Putamen (tissue), 1 donor: ENCODE measurements at regions not wholly inside any gene's neighbourhood (a gene's known extent, or its start where the extent isn't known, plus 50 kb on each side); places are given as distances from the start of the nearest gene placed in this dataset.
A peak's percentile ranks its signal among the peaks of the same experiment; 100 is the strongest.
"Not testable (repeated sequence)": the region's sequence is repeated elsewhere in the genome, so short reads cannot be mapped to it uniquely, and the experiment has no call there.

ENCODE experiments used
- DNase-seq: peaks from one replicate; pipeline ENCODE4 v3.0.0-alpha.2; 2016; ENCODE audit warnings: low spot score

DNA sequence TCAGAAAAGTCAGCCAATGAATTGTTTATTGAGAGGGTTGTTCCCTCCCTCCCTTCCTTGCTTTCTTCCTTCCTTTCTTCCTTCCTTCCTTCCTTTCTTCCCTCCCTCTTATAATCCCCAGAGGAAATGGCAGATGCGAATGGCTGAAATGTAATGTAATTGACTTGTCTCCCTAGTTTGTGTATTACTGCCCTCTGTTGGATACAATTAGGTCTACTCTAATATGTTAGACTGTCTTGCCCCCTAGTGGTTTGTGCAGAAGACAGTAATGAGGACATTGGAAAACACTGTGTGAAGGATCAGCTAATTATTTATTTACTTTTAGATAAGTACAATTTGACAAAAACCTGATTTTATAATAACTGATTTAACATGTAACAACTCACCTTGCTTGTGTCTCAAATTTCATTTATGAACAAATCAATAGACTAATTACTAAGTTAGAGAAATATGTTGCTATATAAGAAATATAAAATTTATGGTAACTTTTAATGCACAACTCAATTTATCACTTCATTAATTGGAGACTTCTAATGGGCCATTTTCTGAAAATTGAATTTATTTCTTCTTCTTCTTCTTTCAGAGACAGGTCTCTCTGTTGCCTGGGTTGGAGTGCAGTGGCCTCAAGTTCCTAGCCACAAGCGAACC lies 229.8 kb upstream of the LRIG3 start:
- peak; percentile 65 for DNase-seq

DNA sequence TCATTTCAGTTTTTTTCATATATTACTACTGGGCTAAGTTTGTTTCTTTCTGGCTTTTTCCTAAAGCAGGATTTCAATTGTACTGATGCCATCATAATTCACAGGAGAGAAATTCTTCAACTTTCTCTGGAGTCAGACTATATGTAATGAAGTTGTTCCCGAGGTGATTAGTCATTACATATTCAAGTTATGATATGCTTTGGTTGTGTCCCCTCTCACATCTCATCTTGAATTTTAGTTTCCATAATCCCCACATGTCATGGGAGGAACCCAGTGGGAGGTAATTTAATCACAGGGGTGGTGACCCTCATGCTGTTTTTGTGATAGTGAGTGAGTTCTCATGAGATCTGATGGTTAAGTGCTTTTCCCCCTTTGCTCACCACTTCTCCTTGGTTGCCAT lies 227.5 kb upstream of the LRIG3 start:
- DNase-seq = no peak

DNA sequence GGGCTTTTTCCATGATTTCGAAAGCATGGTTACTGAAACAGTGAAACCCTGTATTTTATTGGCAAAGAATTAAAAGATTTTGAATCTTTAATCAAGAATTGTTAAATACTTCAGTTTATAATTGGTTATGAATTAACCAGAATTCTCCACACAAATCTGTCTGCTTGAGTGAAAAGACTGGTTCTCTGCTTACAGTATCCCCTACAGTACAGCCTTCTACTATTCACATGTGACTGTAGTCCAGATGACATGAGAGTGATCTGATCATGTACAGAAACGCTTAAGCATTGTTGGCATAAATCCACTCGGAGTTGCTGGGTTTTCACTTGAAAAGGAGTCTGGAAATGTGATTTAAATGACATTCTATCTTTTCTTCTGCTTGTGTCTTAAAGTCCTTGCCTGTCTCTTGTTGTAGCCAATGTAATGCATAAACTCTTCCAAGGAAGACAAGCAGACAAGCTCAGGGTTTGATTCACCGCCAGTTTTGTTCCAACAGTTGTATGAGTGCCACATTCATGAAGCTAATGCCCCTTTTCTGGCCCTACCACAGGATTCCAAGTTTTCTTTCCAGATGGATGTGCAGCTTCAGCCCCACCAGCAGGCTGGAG lies 222.0 kb upstream of the LRIG3 start:
- no peak for DNase-seq

DNA sequence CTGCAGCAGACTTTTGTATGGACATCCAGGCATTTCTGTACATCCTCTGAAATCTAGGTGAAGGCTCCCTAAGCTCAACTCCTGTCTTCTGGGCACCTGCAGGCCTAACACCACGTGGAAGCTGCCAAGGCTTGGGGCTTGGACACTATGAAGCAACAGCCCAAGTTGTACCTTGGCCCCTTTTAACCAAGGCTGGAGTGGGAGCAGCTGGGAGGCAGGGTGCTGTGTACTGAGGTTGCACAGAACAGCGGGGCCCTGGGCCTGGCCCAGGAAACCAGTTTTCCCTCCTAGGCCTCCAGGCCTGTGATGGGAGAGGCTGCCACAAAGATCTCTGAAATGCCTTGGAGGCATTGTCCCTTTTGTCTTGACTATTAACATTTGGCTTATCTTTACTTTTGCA lies 214.4 kb upstream of the LRIG3 start:
- DNase-seq = no peak

DNA sequence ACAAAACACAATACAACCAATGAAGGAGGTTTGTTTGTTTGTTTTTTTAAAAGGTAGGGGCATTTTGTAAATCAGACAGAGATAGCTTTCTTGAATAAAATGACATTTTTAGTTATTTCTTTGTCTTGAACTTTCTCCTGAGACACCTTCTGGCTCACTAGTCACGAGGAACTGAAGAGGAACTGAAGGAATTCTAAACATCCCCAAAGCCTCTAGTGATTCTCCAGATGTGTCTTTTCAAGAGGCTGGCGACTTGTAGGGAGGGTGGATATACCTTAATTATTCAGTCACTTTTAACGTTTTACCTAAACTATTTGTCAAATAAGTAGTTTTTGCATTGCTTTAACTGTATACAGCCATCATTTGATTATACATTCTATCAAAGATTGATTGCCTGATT lies 211.2 kb upstream of the LRIG3 start:
- no peak for DNase-seq

DNA sequence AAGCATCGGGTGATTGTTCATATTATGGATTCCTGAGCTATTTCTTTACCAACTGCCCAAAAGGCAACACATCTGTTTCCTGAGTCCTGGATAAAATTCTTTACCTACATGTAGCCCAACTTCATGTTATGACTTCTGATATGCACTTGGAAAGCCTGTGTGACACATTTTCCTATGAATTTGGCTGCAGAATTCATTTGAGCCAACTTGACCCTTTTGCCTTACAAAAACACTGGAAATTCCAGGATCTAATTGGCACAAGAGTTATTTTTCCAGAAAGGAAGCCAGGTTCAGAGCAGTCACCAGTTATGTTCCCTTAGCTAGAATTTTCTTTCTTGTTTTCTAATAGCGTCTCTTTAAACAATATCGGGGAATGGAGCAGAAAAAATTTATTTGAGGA lies 202.5 kb upstream of the LRIG3 start:
- no peak for DNase-seq

DNA sequence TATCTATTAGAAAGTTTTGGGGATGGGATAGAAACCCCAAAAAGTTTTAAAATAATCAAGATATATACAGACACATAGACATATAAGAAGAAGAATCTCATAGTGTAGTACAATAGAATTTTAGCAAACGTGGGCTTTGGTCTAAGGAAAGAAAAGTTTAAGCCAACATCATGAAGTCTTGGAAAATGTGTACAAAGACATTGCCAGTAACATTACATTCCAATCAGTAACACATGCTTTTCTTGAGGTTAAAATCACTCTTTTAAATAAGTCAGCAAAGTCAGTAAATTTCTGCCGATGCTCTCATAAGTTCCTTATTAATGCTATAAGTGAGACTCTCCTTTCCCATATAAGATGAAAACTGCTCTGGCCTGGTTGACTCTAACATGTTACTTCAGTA lies 201.1 kb upstream of the LRIG3 start:
- no peak for DNase-seq

DNA sequence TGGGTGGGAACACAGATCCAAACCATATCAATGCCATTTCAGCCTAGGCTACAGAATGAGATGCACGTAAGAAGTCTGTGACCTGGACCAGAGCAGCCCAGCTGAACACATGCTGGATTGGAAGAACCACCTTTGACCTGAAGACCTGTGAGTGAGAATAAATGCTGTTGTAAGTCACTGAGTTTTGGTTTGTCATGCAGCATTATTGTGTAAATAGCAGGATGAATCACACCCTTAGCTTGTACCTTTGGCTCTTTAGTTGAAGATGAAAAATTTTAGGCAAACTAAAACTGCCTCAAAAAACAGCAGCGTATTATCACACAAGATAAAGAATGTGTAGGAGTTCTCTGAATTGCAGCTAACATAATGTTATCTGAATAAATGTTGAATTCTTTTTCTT lies 199.4 kb upstream of the LRIG3 start:
- DNase-seq = no peak

DNA sequence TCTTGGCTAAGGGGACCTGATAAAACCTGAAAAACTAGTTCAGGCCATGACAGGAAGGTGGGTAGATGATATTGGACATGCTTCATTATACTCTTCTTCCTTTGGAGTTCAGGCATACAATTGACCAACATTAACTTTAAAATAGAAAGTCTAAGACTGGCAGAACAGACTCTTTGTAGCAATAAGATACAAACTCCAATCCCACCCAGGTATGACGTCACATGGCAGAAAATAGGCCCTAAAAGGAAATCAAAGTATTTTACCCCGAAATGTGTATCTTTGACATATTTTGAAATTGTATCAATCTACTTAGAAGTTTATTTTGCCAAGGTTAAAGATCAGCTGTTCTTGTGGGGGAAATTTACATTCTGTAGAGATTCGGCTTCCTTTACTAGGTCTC lies 198.1 kb upstream of the LRIG3 start:
- DNase-seq = no peak

DNA sequence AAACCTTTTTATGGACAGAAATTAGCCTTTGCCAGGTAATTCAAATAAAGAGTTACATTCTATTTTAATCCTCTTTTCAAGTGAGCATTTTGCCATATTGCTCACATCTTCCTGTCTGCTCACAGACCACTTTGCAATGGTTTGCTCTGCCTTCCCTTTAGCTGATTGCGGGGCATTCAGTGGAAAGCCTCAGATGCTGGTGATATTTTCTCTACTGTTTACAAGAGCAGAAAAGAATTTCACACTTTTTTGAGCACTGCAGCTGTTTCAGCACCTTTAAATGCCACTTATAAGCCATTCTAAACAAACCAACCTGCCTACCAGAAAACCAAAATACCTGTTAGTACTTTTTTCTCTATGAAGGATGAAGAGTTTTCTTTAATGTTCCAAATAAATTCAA lies 195.7 kb upstream of the LRIG3 start:
- DNase-seq = no peak

DNA sequence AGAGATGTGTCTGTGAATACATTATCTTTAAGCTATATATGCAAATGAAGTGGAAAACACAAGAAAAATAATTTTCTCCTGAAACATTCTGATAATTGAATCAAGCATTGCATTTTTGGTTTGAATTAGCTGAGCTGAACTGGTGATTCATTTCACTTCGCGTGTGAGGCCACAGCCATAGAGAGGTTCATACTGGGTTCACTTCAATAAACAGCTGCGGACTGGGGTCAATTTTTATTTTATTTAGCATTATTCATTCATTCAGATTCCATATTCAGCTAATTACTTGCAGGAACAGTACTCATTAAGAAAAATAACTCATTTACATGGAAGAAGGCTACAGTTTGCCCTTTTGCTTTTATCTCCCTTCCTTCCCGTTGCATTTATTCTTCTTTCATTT lies 195.2 kb upstream of the LRIG3 start:
- DNase-seq = no peak

DNA sequence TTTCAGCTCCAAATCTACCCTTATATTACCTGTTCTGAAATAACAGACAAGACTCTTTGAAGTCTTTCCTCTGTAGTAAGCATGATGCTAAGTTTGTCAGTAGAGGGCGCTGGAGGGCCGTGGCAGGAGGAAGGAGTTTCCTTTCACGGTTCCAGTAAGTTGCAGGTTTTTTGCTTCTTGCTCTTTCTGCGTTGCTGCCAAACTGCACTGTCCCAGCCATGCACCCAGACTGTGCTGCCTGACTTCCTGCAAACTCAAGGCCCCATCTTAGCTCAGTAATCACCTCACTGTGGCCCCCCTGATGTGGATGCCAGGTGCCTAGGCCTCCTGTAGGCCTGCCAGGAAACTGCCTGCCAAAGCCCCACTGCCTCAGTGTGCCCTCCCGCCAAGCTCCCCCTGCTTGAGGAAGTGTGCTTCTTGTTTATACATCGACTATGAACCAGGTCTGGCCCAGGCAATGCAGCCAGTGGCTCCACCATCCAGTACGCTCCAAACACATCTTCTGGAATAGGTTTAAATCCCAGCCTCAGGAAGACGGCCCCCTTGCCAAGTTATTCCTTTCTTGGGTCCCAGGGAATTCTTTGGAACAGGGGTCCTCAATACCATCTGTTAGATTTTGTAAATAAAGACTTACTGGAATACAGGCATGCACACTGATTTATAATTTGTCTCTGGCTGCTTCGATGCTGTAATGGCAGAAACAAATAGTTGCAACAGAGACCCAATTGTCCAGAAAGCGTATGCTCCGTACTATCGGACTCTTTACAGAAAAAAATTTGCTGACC lies 193.7 kb upstream of the LRIG3 start:
- peak; percentile 72 for DNase-seq

DNA sequence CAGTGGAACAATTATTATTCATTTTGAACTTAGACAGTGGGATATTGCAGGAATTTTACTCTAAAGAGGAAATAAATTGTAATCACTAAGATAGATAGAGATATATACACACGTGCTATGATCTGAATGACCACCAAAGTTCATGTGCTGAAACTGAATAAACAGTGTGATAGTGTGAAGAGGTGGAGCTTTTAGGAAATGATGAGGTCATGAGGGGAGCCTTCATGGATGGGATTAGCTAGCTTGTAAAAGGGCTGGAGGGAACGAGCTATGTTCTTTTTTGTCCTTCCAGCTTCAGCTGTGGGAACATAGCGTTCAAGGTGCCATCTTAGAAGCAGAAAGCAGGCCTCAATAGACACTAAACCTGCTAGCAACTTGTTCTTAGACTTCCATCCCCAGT lies 191.5 kb upstream of the LRIG3 start:
- DNase-seq = no peak

DNA sequence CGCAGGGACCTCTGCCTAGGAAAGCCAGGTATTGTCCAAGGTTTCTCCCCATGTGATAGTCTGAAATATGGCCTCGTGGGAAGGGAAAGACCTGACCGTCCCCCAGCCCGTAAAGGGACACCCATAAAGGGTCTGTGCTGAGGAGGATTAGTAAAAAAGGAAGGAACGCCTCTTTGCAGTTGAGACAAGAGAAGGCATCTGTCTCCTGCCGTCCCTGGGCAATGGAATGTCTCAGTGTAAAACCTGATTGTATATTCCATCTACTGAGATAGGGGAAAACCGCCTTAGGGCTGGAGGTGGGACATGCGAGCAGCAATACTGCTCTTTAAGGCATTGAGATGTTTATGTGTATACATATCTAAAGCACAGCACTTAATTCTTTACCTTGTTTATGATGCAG lies 188.2 kb upstream of the LRIG3 start:
- not testable (repeated sequence) for DNase-seq

DNA sequence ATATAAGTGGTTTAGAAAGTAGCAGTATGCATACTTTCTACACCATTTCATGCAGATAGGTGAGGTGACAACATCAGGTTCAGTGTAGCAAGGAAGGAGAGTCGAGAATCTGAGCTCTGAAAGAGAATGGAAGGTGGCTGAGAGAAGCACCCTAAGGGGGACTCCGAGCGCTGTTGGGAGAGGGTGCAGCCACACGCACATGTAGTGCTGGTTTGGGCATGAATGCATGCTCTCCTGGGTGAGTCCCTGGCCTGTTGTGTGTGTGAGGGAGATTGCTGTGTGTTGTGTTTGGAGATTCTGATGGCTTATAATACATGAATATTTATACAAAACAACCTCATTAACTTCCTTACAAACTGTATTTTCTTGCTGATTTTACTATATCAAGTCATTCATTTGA lies 180.3 kb upstream of the LRIG3 start:
- no peak for DNase-seq

DNA sequence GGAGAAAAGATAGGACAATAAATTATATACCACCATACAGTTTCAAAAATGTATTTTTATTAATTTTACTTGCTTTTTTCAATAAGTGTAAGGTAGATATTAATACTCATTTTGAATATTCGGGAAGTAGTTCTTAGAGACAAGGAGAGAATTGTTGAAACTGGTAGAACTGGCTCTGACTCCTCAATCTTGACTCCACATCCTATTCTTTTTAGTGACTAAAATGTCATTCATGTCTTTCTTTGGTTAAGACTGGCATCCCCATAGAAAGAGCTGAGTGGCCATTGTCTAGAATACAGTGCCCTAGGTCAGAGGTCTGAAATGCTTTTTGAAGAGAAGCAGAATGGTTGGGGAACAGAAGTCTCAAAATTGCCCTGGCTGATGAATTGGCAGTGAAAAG lies 177.6 kb upstream of the LRIG3 start:
- DNase-seq = no peak

DNA sequence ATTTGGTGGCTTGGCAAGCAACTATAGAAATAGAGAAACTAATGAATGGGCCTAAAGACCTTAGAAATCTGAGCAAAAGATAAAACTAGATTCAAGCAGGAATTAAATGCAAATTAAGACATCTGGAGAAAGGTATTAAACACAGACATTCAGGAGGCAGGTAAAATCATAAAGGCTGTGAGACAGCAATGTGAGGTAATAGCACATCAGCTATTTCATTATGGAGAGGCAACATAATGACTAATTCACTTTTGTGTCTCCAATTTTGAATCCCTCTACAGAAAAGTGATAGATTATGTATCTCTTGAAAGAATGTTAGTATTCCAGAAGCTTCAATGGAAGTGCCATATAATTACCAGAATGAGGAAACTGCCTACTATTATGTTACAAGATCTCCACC lies 175.9 kb upstream of the LRIG3 start:
- no peak for DNase-seq

DNA sequence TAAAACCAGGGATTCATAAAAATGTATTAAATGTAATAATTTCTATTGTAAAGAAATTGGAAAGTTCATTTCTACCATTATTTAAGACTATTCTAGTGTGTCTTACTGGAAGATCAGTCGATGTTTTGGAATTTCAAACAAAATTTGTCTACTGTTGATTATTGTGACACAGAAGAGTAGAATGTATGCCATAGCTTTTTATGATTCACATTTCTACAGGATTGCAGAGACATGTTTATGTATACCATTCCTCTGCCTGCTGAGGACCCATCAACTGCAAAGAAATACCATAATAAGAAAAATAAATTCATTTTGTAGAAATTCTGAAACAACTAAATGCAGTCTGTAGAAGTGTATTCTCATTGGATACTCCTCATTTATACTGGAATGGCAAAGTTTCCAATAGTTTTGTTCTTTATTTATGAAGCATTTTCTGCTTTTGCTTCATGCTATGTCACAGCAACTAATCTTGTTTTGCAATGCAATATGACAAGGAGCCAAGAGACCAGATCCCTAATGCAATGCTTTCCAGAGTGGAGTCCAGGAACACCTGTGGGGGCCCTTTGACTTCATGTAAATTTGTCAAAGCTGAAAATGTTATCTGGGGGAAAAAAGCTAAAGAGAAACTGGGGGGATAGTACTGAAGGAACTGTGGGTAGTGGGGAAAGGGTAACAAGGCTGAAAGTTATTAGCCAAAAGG lies 172.9 kb upstream of the LRIG3 start:
- DNase-seq = no peak

DNA sequence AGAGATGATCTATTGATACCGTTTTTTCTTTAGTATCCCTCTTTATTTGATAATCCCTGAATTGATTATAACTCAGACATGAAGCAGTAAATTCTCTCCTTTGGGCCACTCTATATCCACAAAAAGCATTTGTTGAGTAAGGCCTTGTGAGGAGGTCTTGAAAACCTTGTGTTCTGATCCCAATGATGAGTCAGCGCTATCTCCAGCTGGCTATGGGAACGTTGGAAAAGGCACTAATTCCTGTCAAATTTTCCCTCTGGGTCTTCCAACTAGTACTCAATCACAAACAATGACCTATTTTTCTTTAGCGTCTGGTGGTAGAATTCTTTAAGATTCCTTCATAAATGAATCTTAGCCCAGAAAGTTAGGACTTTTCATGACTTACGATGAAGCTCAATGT lies 168.4 kb upstream of the LRIG3 start:
- no peak for DNase-seq

DNA sequence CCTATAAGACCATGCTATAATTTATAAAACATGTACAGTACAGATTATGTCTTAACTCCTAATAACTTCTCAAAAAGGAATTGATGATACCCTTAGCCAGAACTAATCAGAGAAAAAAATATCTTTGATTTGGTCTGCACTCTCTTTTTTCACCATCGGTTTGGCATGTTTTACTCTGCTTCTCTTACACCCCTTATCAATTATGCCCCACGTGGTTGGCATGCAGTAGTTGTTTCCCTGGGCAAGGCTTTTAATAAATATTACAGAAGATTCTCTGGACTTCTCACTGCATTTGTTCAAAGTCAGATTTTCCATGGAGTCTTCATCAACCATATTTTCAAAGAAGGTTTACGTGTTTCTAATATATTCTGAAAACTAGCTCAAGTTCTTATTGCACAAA lies 167.4 kb upstream of the LRIG3 start:
- no peak for DNase-seq

DNA sequence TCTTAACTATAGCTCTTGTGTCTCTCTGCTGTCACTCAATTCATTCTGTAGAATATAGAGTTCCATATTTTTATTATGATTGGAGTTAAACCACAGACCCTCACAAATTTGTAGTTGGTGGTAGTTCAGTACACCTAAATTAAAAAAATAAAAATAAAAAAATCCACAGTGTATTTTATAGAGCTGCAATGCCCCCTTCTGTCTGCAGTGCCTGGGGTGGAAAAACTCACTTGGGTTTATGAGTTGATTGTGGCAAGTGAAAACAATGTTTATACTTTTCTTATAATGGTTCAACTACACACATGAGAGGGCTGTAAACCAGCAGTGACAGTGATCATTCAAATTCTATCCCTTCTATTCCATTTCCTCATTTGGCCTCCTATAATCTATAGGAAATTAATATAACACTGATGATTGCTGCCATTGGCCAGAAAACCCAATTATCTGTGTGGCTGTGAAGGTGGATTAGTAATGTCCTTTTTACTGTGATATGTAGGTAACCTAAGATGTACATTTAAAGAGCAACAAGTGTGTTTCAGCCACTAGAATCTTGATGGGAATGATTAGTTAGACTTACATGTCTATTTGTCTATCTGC lies 166.9 kb upstream of the LRIG3 start:
- no peak for DNase-seq

DNA sequence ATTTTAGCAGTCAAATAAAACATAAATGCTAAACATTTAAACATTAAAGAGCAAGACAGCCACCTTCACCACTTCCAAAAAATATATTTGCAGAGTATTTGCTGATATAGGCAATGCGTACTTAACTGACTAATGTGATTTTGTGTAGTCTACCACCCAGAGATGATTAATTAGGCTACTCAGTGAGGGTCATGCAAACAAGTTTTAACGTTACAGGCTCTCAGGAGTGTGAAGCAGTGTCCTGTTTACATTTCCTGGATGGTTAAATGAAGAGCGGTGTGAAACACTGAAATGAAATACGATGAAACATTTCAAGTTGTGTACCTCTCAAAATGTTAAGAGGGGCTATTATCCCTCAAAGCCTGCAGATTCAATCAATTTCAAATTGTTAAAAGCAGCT lies 165.8 kb upstream of the LRIG3 start:
- no peak for DNase-seq

DNA sequence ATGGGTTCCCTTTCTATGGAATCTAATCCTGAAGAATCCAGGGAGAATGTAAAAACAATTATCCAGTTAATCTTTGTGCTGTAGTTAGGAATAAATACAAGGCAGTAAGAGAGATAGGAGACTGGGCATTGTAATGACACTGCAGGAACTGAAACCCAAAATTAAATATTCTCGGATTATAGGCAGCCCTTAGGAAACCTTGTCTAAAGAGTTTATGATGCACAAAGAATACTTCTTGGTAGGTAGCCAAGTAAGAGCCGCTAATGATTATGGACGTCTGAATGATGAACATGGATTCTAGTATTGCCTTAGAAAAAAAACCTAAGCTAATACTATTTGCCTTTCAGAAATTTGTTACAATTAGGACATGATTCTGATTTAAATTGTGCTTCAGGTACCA lies 165.4 kb upstream of the LRIG3 start:
- DNase-seq = no peak
